ENCODE measurements at regions not wholly inside any gene's neighbourhood (a gene's known extent, or its start where the extent isn't known, plus 50 kb on each side); places are given as distances from the start of the nearest gene placed in this dataset.

GRCh38 chr5:166163996-166164610, 2127.3 kb upstream of the WWC1 start:
- Mint-ChIP-seq H3K27me3 (no peaks in the 10 kb centered on the region), H3K4me3 (no peak overlapping the region), H3K4me1 (ENCODE audit: low read depth) (no peaks in the 10 kb centered on the region), H3K9me3 (ENCODE audit: low read depth) (no peaks in the 10 kb centered on the region), H3K27ac (no peak overlapping the region), H3K36me3 (no peaks in the 10 kb centered on the region)

GRCh38 chr5:166165596-166165995, 2125.8 kb upstream of the WWC1 start:
- no peaks in the 10 kb centered on the region for H3K36me3 Mint-ChIP-seq
- no peak overlapping the region for H3K4me3 Mint-ChIP-seq
- peaks cover 2% of the 10 kb centered on the region for H3K9me3 Mint-ChIP-seq (ENCODE audit: low read depth)
- no peaks in the 10 kb centered on the region for H3K27me3 Mint-ChIP-seq
- no peak overlapping the region for H3K27ac Mint-ChIP-seq
- no peaks in the 10 kb centered on the region for H3K4me1 Mint-ChIP-seq (ENCODE audit: low read depth)

GRCh38 chr5:166166071-166166470, 2125.4 kb upstream of the WWC1 start:
- Mint-ChIP-seq H3K4me1 (ENCODE audit: low read depth) (no peaks in the 10 kb centered on the region), H3K9me3 (ENCODE audit: low read depth) (peaks cover 5% of the 10 kb centered on the region), H3K27ac (no peak overlapping the region), H3K27me3 (no peaks in the 10 kb centered on the region), H3K4me3 (no peak overlapping the region), H3K36me3 (no peaks in the 10 kb centered on the region)

GRCh38 chr5:166172597-166172996, 2118.8 kb upstream of the WWC1 start:
- H3K4me3 Mint-ChIP-seq: no peak overlapping the region
- no peak overlapping the region for H3K27ac Mint-ChIP-seq
- H3K27me3 Mint-ChIP-seq: no peaks in the 10 kb centered on the region

GRCh38 chr5:166178411-166179080, 2112.9 kb upstream of the WWC1 start:
- no peak overlapping the region for H3K27ac Mint-ChIP-seq
- no peak overlapping the region for H3K4me3 Mint-ChIP-seq
- H3K36me3 Mint-ChIP-seq: no peaks in the 10 kb centered on the region
- peaks cover 19% of the 10 kb centered on the region for H3K9me3 Mint-ChIP-seq (ENCODE audit: low read depth)
- H3K4me1 Mint-ChIP-seq (ENCODE audit: low read depth): no peaks in the 10 kb centered on the region
- H3K27me3 Mint-ChIP-seq: no peaks in the 10 kb centered on the region

More at GRCh38 chr5:166172597-166172996, 2118.8 kb upstream of the WWC1 start:
- H3K9me3 Mint-ChIP-seq (ENCODE audit: low read depth): peaks cover 19% of the 10 kb centered on the region
- no peaks in the 10 kb centered on the region for H3K36me3 Mint-ChIP-seq
- H3K4me1 Mint-ChIP-seq (ENCODE audit: low read depth): no peaks in the 10 kb centered on the region

- H3K36me3 Mint-ChIP-seq: no peaks in the 10 kb centered on the region
- H3K9me3 Mint-ChIP-seq (ENCODE audit: low read depth): peaks cover 27% of the 10 kb centered on the region
- H3K4me1 Mint-ChIP-seq (ENCODE audit: low read depth): no peaks in the 10 kb centered on the region
- H3K4me3 Mint-ChIP-seq: no peak overlapping the region
- no peak overlapping the region for H3K27ac Mint-ChIP-seq
- H3K27me3 Mint-ChIP-seq: no peaks in the 10 kb centered on the region
Measured at GRCh38 chr5:166185185-166185584, 2106.3 kb upstream of the WWC1 start.

- Mint-ChIP-seq H3K9me3 (ENCODE audit: low read depth) (peaks cover 17% of the 10 kb centered on the region), H3K4me1 (ENCODE audit: low read depth) (no peaks in the 10 kb centered on the region), H3K27ac (no peak overlapping the region), H3K36me3 (no peaks in the 10 kb centered on the region), H3K4me3 (no peak overlapping the region), H3K27me3 (no peaks in the 10 kb centered on the region)
Measured at GRCh38 chr5:166188501-166189325, 2102.7 kb upstream of the WWC1 start.

- H3K9me3 Mint-ChIP-seq (ENCODE audit: low read depth): peaks cover 7% of the 10 kb centered on the region
- H3K4me3 Mint-ChIP-seq: no peak overlapping the region
- no peaks in the 10 kb centered on the region for H3K36me3 Mint-ChIP-seq
- H3K27ac Mint-ChIP-seq: no peak overlapping the region
- no peaks in the 10 kb centered on the region for H3K4me1 Mint-ChIP-seq (ENCODE audit: low read depth)
- no peaks in the 10 kb centered on the region for H3K27me3 Mint-ChIP-seq
Measured at GRCh38 chr5:166192696-166193095, 2098.7 kb upstream of the WWC1 start.

- H3K36me3 Mint-ChIP-seq: no peaks in the 10 kb centered on the region
- no peak overlapping the region for H3K4me3 Mint-ChIP-seq
- H3K4me1 Mint-ChIP-seq (ENCODE audit: low read depth): no peaks in the 10 kb centered on the region
- H3K9me3 Mint-ChIP-seq (ENCODE audit: low read depth): no peaks in the 10 kb centered on the region
- H3K27ac Mint-ChIP-seq: no peak overlapping the region
- H3K27me3 Mint-ChIP-seq: no peaks in the 10 kb centered on the region
Measured at GRCh38 chr5:166195981-166196380, 2095.5 kb upstream of the WWC1 start.

- no peaks in the 10 kb centered on the region for H3K4me1 Mint-ChIP-seq (ENCODE audit: low read depth)
- peaks cover 9% of the 10 kb centered on the region for H3K9me3 Mint-ChIP-seq (ENCODE audit: low read depth)
- H3K27me3 Mint-ChIP-seq: no peaks in the 10 kb centered on the region
- no peaks in the 10 kb centered on the region for H3K36me3 Mint-ChIP-seq
- H3K27ac Mint-ChIP-seq: no peak overlapping the region
- H3K4me3 Mint-ChIP-seq: no peak overlapping the region
Measured at GRCh38 chr5:166200532-166200931, 2090.9 kb upstream of the WWC1 start.

- Mint-ChIP-seq H3K4me1 (ENCODE audit: low read depth) (no peaks in the 10 kb centered on the region), H3K4me3 (no peak overlapping the region), H3K27ac (no peak overlapping the region), H3K27me3 (no peaks in the 10 kb centered on the region), H3K36me3 (no peaks in the 10 kb centered on the region), H3K9me3 (ENCODE audit: low read depth) (peaks cover 7% of the 10 kb centered on the region)
Measured at GRCh38 chr5:166211640-166212039, 2079.8 kb upstream of the WWC1 start.

GRCh38 chr5:166236327-166236726, 2055.1 kb upstream of the WWC1 start:
- Mint-ChIP-seq H3K36me3 (no peaks in the 10 kb centered on the region), H3K9me3 (ENCODE audit: low read depth) (peaks cover 36% of the 10 kb centered on the region), H3K4me3 (no peak overlapping the region), H3K4me1 (ENCODE audit: low read depth) (no peaks in the 10 kb centered on the region), H3K27me3 (no peaks in the 10 kb centered on the region), H3K27ac (no peak overlapping the region)

GRCh38 chr5:166240705-166241104, 2050.7 kb upstream of the WWC1 start:
- Mint-ChIP-seq H3K36me3 (no peaks in the 10 kb centered on the region), H3K9me3 (ENCODE audit: low read depth) (peaks cover 33% of the 10 kb centered on the region), H3K4me3 (no peak overlapping the region), H3K27ac (no peak overlapping the region), H3K4me1 (ENCODE audit: low read depth) (no peaks in the 10 kb centered on the region), H3K27me3 (no peaks in the 10 kb centered on the region)

GRCh38 chr5:166245556-166245955, 2045.9 kb upstream of the WWC1 start:
- H3K4me3 Mint-ChIP-seq: no peak overlapping the region
- no peak overlapping the region for H3K27ac Mint-ChIP-seq
- H3K9me3 Mint-ChIP-seq (ENCODE audit: low read depth): peaks cover 23% of the 10 kb centered on the region
- no peaks in the 10 kb centered on the region for H3K27me3 Mint-ChIP-seq
- no peaks in the 10 kb centered on the region for H3K4me1 Mint-ChIP-seq (ENCODE audit: low read depth)
- no peaks in the 10 kb centered on the region for H3K36me3 Mint-ChIP-seq

GRCh38 chr5:166251786-166252185, 2039.7 kb upstream of the WWC1 start:
- H3K36me3 Mint-ChIP-seq: no peaks in the 10 kb centered on the region
- no peaks in the 10 kb centered on the region for H3K4me1 Mint-ChIP-seq (ENCODE audit: low read depth)
- peaks cover 11% of the 10 kb centered on the region for H3K9me3 Mint-ChIP-seq (ENCODE audit: low read depth)
- H3K4me3 Mint-ChIP-seq: no peak overlapping the region
- H3K27ac Mint-ChIP-seq: no peak overlapping the region
- H3K27me3 Mint-ChIP-seq: no peaks in the 10 kb centered on the region
